Mesenchymal stem cell (in vitro differentiated cells and primary cell): ENCODE measurements at regions not wholly inside any gene's neighbourhood (a gene's known extent, or its start where the extent isn't known, plus 50 kb on each side); places are given as distances from the start of the nearest gene placed in this dataset.

Experiments
- DNase-seq: peaks from one replicate; pipeline ENCODE4 v3.0.0-alpha.2; 2013
- H2AFZ ChIP-seq: one replicate; pipeline ENCODE4 v1.6.1; 2013; ENCODE audit warnings: low read depth, mild to moderate bottlenecking, control low read depth, inconsistent platforms, low read length, moderate library complexity
- H2AK5ac ChIP-seq: 2 replicates; pipeline ENCODE4 v1.6.1; 2013; ENCODE audit warnings: low read length, moderate library complexity, mild to moderate bottlenecking, inconsistent platforms; ENCODE audit not compliant: severe bottlenecking
- H2BK120ac ChIP-seq: one replicate; pipeline ENCODE4 v1.6.1; 2013; ENCODE audit warnings: low read depth, mild to moderate bottlenecking, inconsistent platforms, low read length, moderate library complexity
- H2BK12ac ChIP-seq, 2 experiments: one replicate each; pipeline ENCODE4 v1.6.1; 2013; ENCODE audit warnings: inconsistent platforms in 2 of 2, low read length in 2 of 2, mild to moderate bottlenecking in 2 of 2, moderate library complexity in 2 of 2, control low read depth in 1 of 2
- H2BK15ac ChIP-seq: one replicate; pipeline ENCODE4 v1.6.1; 2013; ENCODE audit warnings: mild to moderate bottlenecking, low read depth, inconsistent platforms; ENCODE audit not compliant: poor library complexity, severe bottlenecking
- H2BK5ac ChIP-seq: 2 replicates; pipeline ENCODE4 v1.6.1; 2013; ENCODE audit warnings: low read depth, mild to moderate bottlenecking, low read length, control low read depth, inconsistent platforms; ENCODE audit not compliant: poor library complexity, severe bottlenecking
- H3K14ac ChIP-seq, 2 experiments: one replicate each; pipeline ENCODE4 v1.6.1; 2013; ENCODE audit warnings: inconsistent platforms in 2 of 2, low read length in 2 of 2, control low read depth in 1 of 2, mild to moderate bottlenecking in 1 of 2, moderate library complexity in 1 of 2
- H3K18ac ChIP-seq, 2 experiments: one replicate each; pipeline ENCODE4 v1.6.1; 2013; ENCODE audit warnings: inconsistent platforms in 2 of 2, low read length in 2 of 2, control low read depth in 1 of 2, low read depth in 1 of 2, mild to moderate bottlenecking in 1 of 2
- H3K23ac ChIP-seq, 2 experiments: one replicate each; pipeline ENCODE4 v1.6.1; 2013; ENCODE audit warnings: inconsistent platforms in 2 of 2, low read length in 2 of 2, mild to moderate bottlenecking in 2 of 2, moderate library complexity in 2 of 2, control low read depth in 1 of 2
- H3K27ac ChIP-seq: 2 replicates; pipeline ENCODE4 v1.5.1; 2013; ENCODE audit warnings: mild to moderate bottlenecking, moderate library complexity, low read length, control low read depth, inconsistent platforms; ENCODE audit not compliant: poor library complexity, severe bottlenecking
- H3K27me3 ChIP-seq, 2 experiments: 2 replicates each; pipeline versions ENCODE4 v1.6.1 to v1.7.0; 2013; ENCODE audit warnings: low read length in 2 of 2, mild to moderate bottlenecking in 2 of 2, moderate library complexity in 2 of 2, control low read depth in 1 of 2, inconsistent platforms in 1 of 2; ENCODE audit not compliant: control insufficient read depth in 1 of 2, insufficient read depth in 1 of 2
- H3K36me3 ChIP-seq, 2 experiments: 2 replicates each; pipeline versions ENCODE4 v1.6.1 to v1.7.0; 2013; ENCODE audit warnings: low read length in 2 of 2, control low read depth in 1 of 2, inconsistent platforms in 1 of 2, low read depth in 1 of 2, mild to moderate bottlenecking in 1 of 2; ENCODE audit not compliant: insufficient read depth in 2 of 2, control insufficient read depth in 1 of 2
- H3K4ac ChIP-seq, 2 experiments: one replicate each; pipeline ENCODE4 v1.6.1; 2013; ENCODE audit warnings: inconsistent platforms in 2 of 2, low read length in 2 of 2, mild to moderate bottlenecking in 2 of 2, moderate library complexity in 2 of 2, control low read depth in 1 of 2, low read depth in 1 of 2
- H3K4me1 ChIP-seq: 2 replicates; pipeline ENCODE4 v1.6.1; 2013; ENCODE audit warnings: low read depth, low read length, control low read depth; ENCODE audit not compliant: control insufficient read depth, insufficient read depth
- H3K4me2 ChIP-seq: 2 replicates; pipeline ENCODE4 v1.6.1; 2013; ENCODE audit warnings: low read length, mild to moderate bottlenecking, inconsistent platforms; ENCODE audit not compliant: poor library complexity, severe bottlenecking
- H3K4me3 ChIP-seq, 2 experiments: 2 replicates each; pipeline versions ENCODE4 v1.5.1 to v1.7.0; 2013; ENCODE audit warnings: low read length in 2 of 2, mild to moderate bottlenecking in 2 of 2, control low read depth in 1 of 2, low read depth in 1 of 2; ENCODE audit not compliant: insufficient read depth in 1 of 2
- H3K79me1 ChIP-seq: replicated peaks from 2 replicates; pipeline ENCODE4 v1.6.1; 2013; ENCODE audit warnings: mild to moderate bottlenecking, control low read depth, low read length, inconsistent platforms; ENCODE audit not compliant: poor library complexity, severe bottlenecking
- H3K9ac ChIP-seq: 2 replicates; pipeline ENCODE4 v1.7.0; 2013; ENCODE audit warnings: mild to moderate bottlenecking, low read length, moderate library complexity
- H3K9me3 ChIP-seq: 2 replicates; pipeline ENCODE4 v1.7.0; 2013; ENCODE audit warnings: mild to moderate bottlenecking, low read length; ENCODE audit not compliant: control insufficient read depth
- H4K8ac ChIP-seq: one replicate; pipeline ENCODE4 v1.6.1; 2013; ENCODE audit warnings: inconsistent platforms, mild to moderate bottlenecking, low read length, moderate library complexity
- H4K91ac ChIP-seq: one replicate; pipeline ENCODE4 v1.6.1; 2013; ENCODE audit warnings: mild to moderate bottlenecking, low read length, inconsistent platforms
- WGBS: methylation state at CpG from one replicate; pipeline ENCODE4 v1.1.7; 2013; ENCODE audit warnings: mixed read lengths; 5-methylcytosine and 5-hydroxymethylcytosine counted together

DNA sequence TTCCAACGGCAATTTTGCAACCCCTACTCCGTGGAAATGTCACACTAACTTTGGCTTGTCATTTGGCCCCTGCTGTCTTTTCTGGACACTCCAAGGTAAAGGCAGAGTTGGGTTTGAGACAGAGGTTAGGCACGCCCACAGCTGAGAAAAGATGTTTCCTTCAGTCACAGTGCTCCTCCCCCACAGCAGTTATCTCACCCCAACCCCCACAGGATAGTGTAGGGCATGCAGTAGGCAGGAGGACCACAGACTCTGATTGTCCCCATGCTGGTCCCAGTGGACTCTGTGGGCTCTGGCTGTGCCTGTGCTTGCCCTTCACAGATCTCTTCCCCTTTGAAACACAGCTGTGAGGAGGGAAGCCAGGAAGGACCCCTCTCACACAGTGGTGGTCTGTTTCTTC, 124.0 kb upstream of the CARMIL1 start:
- Histone ChIP-seq H2BK15ac (no peak overlapping the region), H3K4me3 (no peak overlapping the region), H3K4ac (no peak overlapping the region), H3K27me3 (no peaks in the 10 kb centered on the region), H3K27ac (no peak overlapping the region), H2BK12ac (no peak overlapping the region), H3K18ac (no peak overlapping the region), H3K36me3 (no peaks in the 10 kb centered on the region), H2BK120ac (no peak overlapping the region), H4K91ac (no peak overlapping the region), H3K14ac (no peak overlapping the region), H2AFZ (no peak overlapping the region), H3K23ac (no peak overlapping the region), H3K4me2 (no peak overlapping the region), H2AK5ac (no peak overlapping the region), H3K4me1 (no peaks in the 10 kb centered on the region), H2BK5ac (no peak overlapping the region), H3K9ac (no peak overlapping the region), H3K79me1 (no peaks in the 10 kb centered on the region), H4K8ac (no peak overlapping the region), H3K9me3 (peaks cover 16% of the 10 kb centered on the region)
- DNase-seq, result no peak
- WGBS, result 90% methylated on average over 3 of the region's 3 CpGs

DNA sequence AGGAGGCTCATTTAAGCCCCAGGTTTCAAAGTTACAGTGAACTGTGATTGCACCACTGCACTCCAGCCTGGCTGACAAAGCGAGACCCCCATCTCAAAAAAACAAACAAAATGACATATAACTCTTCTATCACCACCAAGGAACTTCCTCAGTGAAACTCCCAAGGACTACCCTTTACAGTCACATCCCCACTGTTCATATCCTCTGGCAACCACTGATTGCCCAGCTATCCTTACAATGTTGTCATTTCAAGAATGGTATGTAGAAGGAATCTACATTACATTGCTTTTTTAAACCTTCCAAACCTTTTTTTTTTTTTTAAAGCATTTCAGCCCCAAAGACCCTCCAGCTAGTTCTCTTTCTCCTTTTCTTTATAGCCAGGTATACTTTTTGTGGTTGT, 123.1 kb upstream of the CARMIL1 start:
- Histone ChIP-seq H3K36me3 (no peaks in the 10 kb centered on the region), H4K8ac (no peak overlapping the region), H2AK5ac (no peak overlapping the region), H3K18ac (no peak overlapping the region), H2BK120ac (no peak overlapping the region), H3K4me2 (no peak overlapping the region), H2BK12ac (no peak overlapping the region), H3K9me3 (peaks cover 16% of the 10 kb centered on the region), H3K4me1 (no peaks in the 10 kb centered on the region), H3K23ac (no peak overlapping the region), H3K4ac (no peak overlapping the region), H2BK5ac (no peak overlapping the region), H3K27me3 (no peaks in the 10 kb centered on the region), H3K9ac (no peak overlapping the region), H4K91ac (no peak overlapping the region), H3K4me3 (no peak overlapping the region), H3K79me1 (no peaks in the 10 kb centered on the region), H3K27ac (no peak overlapping the region), H3K14ac (no peak overlapping the region), H2BK15ac (no peak overlapping the region), H2AFZ (no peak overlapping the region)
- 67% methylated on average over 1 of the region's 1 CpG for WGBS
- no peak for DNase-seq

DNA sequence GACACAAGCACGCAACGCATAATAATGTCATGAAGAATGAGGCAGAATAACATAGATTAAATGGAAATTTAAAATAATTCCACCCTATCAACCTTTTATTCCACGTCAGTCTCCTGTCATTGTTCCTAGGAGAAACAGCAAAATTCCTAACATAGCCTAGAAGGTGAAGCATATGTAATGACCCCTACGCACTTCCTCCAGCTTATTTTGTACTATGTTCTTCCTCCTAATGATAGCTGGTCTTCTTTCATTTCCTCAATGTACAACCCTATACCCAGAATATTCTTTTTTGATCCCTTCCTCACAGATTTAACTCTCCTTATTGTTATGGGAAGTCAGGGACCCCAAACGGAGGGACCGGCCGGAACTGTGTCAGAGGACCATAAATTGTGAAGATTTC, 122.0 kb upstream of the CARMIL1 start:
- Histone ChIP-seq H2BK5ac (no peak overlapping the region), H3K27me3 (no peaks in the 10 kb centered on the region), H3K4me1 (no peaks in the 10 kb centered on the region), H3K4me2 (no peak overlapping the region), H3K27ac (no peak overlapping the region), H3K9me3 (peaks cover 16% of the 10 kb centered on the region), H4K8ac (no peak overlapping the region), H3K4ac (no peak overlapping the region), H3K4me3 (no peak overlapping the region), H4K91ac (no peak overlapping the region), H3K14ac (no peak overlapping the region), H3K23ac (no peak overlapping the region), H2BK15ac (no peak overlapping the region), H3K9ac (no peak overlapping the region), H3K36me3 (no peaks in the 10 kb centered on the region), H3K18ac (no peak overlapping the region), H2AFZ (no peak overlapping the region), H3K79me1 (no peaks in the 10 kb centered on the region), H2AK5ac (no peak overlapping the region), H2BK12ac (no peak overlapping the region), H2BK120ac (no peak overlapping the region)
- WGBS, result 85% methylated on average over 2 of the region's 7 CpGs
- DNase-seq, result no peak

DNA sequence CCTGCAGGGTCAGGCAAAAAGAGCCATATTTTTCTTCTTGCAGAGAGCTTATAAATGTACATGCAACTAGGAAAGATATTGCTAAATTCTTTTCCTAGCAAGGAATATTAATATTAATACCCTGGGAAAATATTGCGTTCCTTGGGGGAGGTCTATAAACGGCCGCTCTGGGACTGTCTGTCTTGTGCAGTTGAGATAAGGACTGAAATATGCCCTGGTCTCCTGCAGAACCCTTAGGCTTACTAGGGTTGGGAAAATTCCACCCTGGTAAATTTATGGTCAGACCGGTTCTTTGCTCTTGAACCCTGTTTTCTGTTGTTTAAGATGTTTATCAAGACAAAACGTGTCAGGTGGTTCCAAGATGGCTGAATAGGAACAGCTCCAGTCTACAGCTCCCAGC, 121.3 kb upstream of the CARMIL1 start:
- Histone ChIP-seq H3K23ac (no peak overlapping the region), H2BK120ac (no peak overlapping the region), H3K18ac (no peak overlapping the region), H3K4me2 (no peak overlapping the region), H4K91ac (no peak overlapping the region), H2AK5ac (no peak overlapping the region), H3K79me1 (no peaks in the 10 kb centered on the region), H3K27me3 (no peaks in the 10 kb centered on the region), H3K9me3 (peaks cover 16% of the 10 kb centered on the region), H3K4ac (no peak overlapping the region), H2BK12ac (no peak overlapping the region), H2BK5ac (no peak overlapping the region), H2AFZ (no peak overlapping the region), H3K9ac (no peak overlapping the region), H3K4me1 (no peaks in the 10 kb centered on the region), H3K36me3 (no peaks in the 10 kb centered on the region), H3K14ac (no peak overlapping the region), H2BK15ac (no peak overlapping the region), H3K27ac (no peak overlapping the region), H4K8ac (no peak overlapping the region), H3K4me3 (no peak overlapping the region)
- no peak for DNase-seq
- WGBS, result 93% methylated on average over 5 of the region's 5 CpGs
